ENCODE measurements at regions not wholly inside any gene's neighbourhood (a gene's known extent, or its start where the extent isn't known, plus 50 kb on each side); places are given as distances from the start of the nearest gene placed in this dataset.

DNA sequence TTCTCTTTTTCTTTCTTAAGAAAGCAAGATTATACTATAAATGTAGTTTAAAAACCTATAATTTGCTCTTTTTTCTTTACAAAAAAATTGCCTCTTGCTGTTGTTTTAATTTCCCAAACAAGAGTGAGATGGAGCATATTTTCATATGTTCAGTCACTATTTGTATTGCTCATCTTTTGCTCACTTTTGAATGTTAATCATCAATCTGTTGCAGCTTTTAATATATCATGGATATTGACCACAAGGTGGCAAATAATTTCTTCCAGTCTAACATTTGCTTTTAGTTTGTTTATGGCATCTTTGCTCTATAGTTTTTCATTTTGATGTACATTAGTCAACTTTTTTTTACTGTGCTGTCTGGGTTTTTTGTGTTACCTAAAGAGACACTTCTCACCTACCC is 112.6 kb upstream of the THRB start:
- DNase-seq (ENCODE audit: low read depth), result no peak
- H3K4me3 ChIP-seq (ENCODE audit: low read depth, low read length), result no peak overlapping the region
- TF ChIP-seq, protein P1, sequence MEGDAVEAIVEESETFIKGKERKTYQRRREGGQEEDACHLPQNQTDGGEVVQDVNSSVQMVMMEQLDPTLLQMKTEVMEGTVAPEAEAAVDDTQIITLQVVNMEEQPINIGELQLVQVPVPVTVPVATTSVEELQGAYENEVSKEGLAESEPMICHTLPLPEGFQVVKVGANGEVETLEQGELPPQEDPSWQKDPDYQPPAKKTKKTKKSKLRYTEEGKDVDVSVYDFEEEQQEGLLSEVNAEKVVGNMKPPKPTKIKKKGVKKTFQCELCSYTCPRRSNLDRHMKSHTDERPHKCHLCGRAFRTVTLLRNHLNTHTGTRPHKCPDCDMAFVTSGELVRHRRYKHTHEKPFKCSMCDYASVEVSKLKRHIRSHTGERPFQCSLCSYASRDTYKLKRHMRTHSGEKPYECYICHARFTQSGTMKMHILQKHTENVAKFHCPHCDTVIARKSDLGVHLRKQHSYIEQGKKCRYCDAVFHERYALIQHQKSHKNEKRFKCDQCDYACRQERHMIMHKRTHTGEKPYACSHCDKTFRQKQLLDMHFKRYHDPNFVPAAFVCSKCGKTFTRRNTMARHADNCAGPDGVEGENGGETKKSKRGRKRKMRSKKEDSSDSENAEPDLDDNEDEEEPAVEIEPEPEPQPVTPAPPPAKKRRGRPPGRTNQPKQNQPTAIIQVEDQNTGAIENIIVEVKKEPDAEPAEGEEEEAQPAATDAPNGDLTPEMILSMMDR (IDR thresholded peaks at IDR 0.05; ENCODE audit: low read depth, low read length, missing control alignments), result no peak

DNA sequence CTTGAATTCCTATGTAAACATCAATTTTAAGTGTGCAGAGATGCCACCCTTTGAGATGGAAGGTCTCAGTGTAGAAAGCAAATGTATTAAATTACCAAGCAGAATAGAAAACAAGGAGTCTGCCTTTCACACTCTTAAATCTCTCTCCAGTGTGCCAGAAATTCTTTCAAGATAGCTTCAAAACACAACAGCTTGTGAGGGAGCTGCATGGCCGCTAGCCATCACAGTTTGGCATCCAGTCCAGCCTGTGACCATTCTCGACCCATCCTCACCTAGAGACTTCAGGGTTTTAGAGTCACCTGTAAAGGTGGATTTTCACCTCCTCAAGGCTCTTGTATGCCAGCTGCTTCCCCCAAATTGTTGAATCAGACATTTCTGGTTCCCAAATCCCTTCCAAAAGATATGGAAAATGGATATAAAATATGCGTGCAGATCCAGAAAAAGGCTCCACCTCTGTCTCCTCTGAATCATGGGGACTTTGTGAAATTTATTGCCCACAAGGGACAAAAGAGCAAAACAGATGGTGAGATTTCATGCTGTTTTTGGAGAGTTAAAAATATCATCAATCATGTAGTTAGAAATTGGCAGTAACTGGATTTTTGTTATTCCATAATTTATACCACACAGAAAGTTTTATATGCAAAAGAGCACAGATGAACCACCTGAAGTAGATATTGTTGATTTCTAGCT is 114.2 kb upstream of the THRB start:
- no peak for DNase-seq (ENCODE audit: low read depth)
- TF ChIP-seq, protein P1 (IDR thresholded peaks at IDR 0.05; ENCODE audit: low read depth, low read length, missing control alignments), result no peak
- no peak overlapping the region for H3K4me3 ChIP-seq (ENCODE audit: low read depth, low read length)

DNA sequence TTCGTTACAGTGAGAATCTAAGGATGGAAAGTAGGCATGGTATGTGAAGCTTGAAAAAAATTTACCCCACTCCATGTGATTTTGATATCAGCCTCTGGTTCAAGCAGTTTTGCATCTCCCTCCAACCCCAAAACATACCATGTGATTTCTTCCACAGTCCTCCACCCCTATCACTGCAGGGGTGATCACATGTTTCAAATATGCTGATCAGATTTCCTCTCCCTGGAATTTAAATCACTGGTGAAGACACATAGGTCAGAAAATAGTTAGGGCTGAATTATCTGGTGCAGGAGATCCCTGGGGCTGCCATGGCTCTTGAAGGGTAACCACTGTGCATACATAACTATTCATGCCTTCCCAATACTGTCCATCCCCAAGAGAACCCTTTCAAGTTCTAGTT is 119.7 kb upstream of the THRB start:
- no peak for DNase-seq (ENCODE audit: low read depth)
- TF ChIP-seq, protein P1 (IDR thresholded peaks at IDR 0.05; ENCODE audit: low read depth, low read length, missing control alignments), result no peak
- no peak overlapping the region for H3K4me3 ChIP-seq (ENCODE audit: low read depth, low read length)

DNA sequence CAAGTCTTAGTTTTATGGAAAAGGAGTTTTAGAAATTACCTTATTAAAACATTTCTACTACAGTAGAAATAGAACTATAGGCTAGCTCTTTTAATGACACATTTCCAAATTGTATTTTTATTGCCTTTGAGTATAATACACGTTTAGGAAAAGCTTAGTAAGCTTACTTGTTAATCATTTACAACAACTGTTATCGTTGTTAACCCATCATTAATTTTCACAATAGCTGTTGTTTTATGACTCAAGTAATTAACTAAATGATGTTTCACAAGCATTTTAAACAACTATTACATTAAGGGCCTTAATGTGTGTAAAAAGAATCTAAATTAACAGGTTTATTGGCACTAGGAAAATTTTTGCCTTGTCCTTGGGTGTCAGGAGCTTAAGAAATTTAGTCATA is 120.5 kb upstream of the THRB start:
- no peak overlapping the region for H3K4me3 ChIP-seq (ENCODE audit: low read depth, low read length)
- DNase-seq (ENCODE audit: low read depth), result no peak
- TF ChIP-seq, protein P1 (IDR thresholded peaks at IDR 0.05; ENCODE audit: low read depth, low read length, missing control alignments), result no peak

DNA sequence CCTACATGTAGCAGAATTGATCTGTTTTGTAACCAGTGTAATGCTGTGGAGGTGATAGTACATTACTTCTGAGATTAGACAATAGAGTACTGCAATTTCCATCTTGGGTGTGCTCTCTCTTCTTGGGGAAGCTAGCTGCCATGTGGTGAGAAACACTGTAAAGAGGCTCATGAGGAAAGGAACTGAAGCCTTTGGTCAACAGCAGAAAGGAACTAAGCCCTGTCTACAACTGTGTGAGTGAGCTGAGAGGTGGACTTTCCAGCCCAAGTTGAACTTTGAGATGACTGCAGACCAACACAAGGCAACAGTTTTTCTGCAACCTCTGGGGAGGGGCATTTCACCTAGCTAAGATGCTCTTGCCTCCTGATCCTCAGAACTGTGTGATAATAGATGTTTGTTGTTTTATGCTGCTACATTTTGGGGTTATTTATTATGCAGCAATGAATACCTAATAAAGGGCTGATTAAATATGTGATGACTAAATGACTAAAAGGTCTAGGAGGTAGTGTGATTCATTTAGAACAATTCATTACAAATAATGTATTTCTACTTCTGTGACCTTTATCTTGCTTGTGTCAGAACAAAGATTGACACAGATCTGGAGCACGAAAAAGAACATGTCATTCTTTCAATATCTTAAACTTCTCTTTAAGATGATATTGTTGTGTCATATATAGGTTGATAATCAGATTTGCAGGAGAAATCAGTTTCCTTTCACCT is 121.6 kb upstream of the THRB start:
- TF ChIP-seq, protein P1 (IDR thresholded peaks at IDR 0.05; ENCODE audit: low read depth, low read length, missing control alignments), result no peak
- no peak overlapping the region for H3K4me3 ChIP-seq (ENCODE audit: low read depth, low read length)
- DNase-seq (ENCODE audit: low read depth), result no peak

DNA sequence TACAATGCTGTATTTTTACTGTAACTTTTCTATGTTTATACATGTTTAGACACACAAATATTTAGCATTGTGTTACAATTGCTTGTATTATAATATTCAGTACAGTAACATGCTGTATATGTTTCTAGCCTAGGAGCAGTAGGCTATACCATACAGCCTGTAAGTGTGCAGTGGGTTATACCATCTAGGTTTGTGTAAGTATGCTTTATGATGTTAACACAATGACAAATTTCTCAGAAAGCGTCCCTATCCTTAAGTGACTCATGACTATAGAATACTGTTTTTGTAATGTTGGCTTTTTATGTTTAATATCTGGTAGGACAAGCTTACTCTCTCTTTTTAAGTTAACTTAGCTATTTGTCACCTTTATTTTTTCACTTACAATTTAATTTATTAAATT is 127.5 kb upstream of the THRB start:
- no peak for DNase-seq (ENCODE audit: low read depth)
- TF ChIP-seq, protein P1 (IDR thresholded peaks at IDR 0.05; ENCODE audit: low read depth, low read length, missing control alignments), result no peak
- H3K4me3 ChIP-seq (ENCODE audit: low read depth, low read length), result no peak overlapping the region

All from GM12864 (cell line).